Tibial nerve (tissue), 4 donors: ENCODE measurements at regions not wholly inside any gene's neighbourhood (a gene's known extent, or its start where the extent isn't known, plus 50 kb on each side); places are given as distances from the start of the nearest gene placed in this dataset.

ENCODE experiments used
- DNase-seq, 2 donors: peaks; one replicate each; pipeline ENCODE4 v3.0.0-alpha.2; 2019; ENCODE audit warnings: low spot score in 2 of 2
- H3K27ac ChIP-seq, 4 donors: fragments of 200-600 bp; sonication (generic) in 3 of 4; one replicate each; pipeline ENCODE4 v1.5.1; 2017 to 2019; ENCODE audit warnings: mild to moderate bottlenecking in 1 of 4
- H3K27me3 ChIP-seq, 2 donors: fragments of 200-600 bp; sonication (generic) in 1 of 2; one replicate each; pipeline versions ENCODE4 v1.5.1 to v1.6.0; 2017 to 2019
- H3K36me3 ChIP-seq, 3 donors: fragments of 200-600 bp; sonication (generic); one replicate each; pipeline ENCODE4 v1.5.1; 2018 to 2019
- H3K4me1 ChIP-seq, 4 donors: fragments of 200-600 bp; sonication (generic) in 3 of 4; one replicate each; pipeline ENCODE4 v1.5.1; 2017 to 2019
- H3K4me3 ChIP-seq, 4 donors: fragments of 200-600 bp; sonication (generic) in 3 of 4; one replicate each; pipeline ENCODE4 v1.5.1; 2017 to 2019; ENCODE audit warnings: mild to moderate bottlenecking in 1 of 4, moderate library complexity in 1 of 4
- H3K9me3 ChIP-seq, 4 donors: fragments of 200-600 bp; sonication (generic) in 3 of 4; one replicate each; pipeline ENCODE4 v1.5.1; 2017 to 2019
- EP300 ChIP-seq, 2 donors: sonication (generic); formaldehyde crosslinking; IDR thresholded peaks; one replicate each; pipeline ENCODE4 v1.6.1; 2017; ENCODE audit warnings: antibody characterized with exemption in 2 of 2, mild to moderate bottlenecking in 1 of 2
- POLR2A ChIP-seq, 2 donors: fragments of 450-650 bp; IDR thresholded peaks; one replicate each; pipeline ENCODE4 v1.6.1; 2017; ENCODE audit warnings: antibody characterized with exemption in 2 of 2, mild to moderate bottlenecking in 2 of 2, moderate library complexity in 2 of 2
- WGBS, 2 donors: methylation state at CpG; one replicate each; pipeline ENCODE4 v1.1.5; 2018; 5-methylcytosine and 5-hydroxymethylcytosine counted together
- TF ChIP-seq, protein P1 (sequence below), 5 experiments: fragments of 200-600 bp in 3 of 5; fragments of 450-650 bp in 2 of 5; sonication (generic) in 3 of 5; IDR thresholded peaks; one replicate each; pipeline ENCODE4 v1.5.1; 2016 to 2019; ENCODE audit warnings: antibody characterized with exemption in 5 of 5, mild to moderate bottlenecking in 3 of 5, moderate library complexity in 2 of 5

DNA sequence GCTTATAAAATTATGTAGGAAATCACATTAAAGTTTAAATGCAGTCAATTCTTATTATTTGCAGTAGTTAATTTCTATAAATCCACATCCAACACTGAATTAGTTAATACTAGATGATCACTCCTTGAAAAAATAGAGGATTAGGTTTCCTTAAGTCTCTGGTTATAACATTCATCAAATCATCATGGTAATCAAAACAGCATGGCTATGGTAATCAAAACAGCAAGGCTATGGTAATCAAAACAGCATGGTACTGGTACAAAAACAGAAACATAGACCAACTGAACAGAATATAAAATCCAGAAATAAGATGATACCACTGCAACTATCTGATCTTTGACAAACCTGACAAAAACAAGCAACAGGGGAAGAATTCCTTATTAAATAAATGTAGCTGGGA is 814.6 kb upstream of the CCDC179 start:
- no peak for DNase-seq
- TF ChIP-seq EP300 (IDR thresholded peaks at IDR 0.05) (no peak), POLR2A (IDR thresholded peaks at IDR 0.05) (no peak)
- Histone ChIP-seq H3K4me3 (no peak overlapping the region), H3K9me3 (no peaks in the 10 kb centered on the region), H3K36me3 (no peaks in the 10 kb centered on the region), H3K4me1 (no peaks in the 10 kb centered on the region), H3K27me3 (no peaks in the 10 kb centered on the region), H3K27ac (no peak overlapping the region)

DNA sequence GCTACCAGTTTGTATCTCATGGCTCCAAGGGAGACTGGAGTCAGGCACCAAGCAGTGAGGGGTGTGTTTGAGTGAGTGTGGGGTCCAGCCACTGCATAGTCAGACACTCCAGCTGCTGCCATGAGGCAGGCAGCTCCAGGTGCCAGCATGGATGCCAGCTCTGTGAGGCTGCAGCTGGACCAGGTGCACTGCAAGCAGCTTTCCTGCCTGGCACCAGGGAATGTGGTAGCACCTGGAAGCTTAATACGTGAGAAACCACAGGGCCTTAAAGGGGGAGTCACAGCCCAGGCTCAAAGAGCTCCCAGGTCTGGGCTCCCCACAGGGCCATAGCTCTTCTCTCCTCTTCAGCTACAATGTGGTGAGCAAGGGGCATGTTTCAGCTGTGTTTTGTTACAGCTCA is 817.8 kb upstream of the LUZP2 start:
- Histone ChIP-seq H3K4me1 (no peaks in the 10 kb centered on the region), H3K36me3 (no peaks in the 10 kb centered on the region), H3K9me3 (no peaks in the 10 kb centered on the region), H3K4me3 (no peak overlapping the region), H3K27me3 (no peaks in the 10 kb centered on the region), H3K27ac (no peak overlapping the region)
- no peak for DNase-seq
- TF ChIP-seq EP300 (IDR thresholded peaks at IDR 0.05): no peak
- TF ChIP-seq, protein P1, sequence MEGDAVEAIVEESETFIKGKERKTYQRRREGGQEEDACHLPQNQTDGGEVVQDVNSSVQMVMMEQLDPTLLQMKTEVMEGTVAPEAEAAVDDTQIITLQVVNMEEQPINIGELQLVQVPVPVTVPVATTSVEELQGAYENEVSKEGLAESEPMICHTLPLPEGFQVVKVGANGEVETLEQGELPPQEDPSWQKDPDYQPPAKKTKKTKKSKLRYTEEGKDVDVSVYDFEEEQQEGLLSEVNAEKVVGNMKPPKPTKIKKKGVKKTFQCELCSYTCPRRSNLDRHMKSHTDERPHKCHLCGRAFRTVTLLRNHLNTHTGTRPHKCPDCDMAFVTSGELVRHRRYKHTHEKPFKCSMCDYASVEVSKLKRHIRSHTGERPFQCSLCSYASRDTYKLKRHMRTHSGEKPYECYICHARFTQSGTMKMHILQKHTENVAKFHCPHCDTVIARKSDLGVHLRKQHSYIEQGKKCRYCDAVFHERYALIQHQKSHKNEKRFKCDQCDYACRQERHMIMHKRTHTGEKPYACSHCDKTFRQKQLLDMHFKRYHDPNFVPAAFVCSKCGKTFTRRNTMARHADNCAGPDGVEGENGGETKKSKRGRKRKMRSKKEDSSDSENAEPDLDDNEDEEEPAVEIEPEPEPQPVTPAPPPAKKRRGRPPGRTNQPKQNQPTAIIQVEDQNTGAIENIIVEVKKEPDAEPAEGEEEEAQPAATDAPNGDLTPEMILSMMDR (IDR thresholded peaks at IDR 0.05): no peak
- TF ChIP-seq POLR2A (IDR thresholded peaks at IDR 0.05): no peak
- WGBS, 2 donors: 83 to 91% methylated on average over 1 of the region's 1 CpG

DNA sequence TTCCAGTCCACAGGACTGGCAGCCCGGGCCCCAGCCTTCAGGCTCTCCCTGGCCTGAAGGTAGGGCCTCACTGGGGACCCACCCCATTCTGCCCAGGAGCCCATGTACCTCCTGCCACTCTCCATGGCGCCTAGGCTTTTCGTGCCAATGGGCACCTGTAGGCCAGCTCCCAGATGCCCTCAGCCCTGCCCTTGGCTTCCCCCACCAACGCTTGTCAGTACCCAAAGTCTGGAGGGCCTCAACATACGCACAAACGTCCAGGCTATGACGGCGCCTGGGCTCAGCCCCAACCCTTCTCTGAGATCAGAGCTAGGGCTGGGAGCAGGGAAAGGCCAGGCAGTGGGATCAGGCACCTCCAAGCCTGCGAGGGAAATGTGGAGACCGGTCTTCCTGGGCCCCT is 816.9 kb upstream of the LUZP2 start:
- TF ChIP-seq, protein P1 (IDR thresholded peaks at IDR 0.05): no peak
- TF ChIP-seq EP300 (IDR thresholded peaks at IDR 0.05) (no peak), POLR2A (IDR thresholded peaks at IDR 0.05) (no peak)
- Histone ChIP-seq H3K27ac (no peak overlapping the region), H3K9me3 (no peaks in the 10 kb centered on the region), H3K4me1 (no peaks in the 10 kb centered on the region), H3K36me3 (no peaks in the 10 kb centered on the region), H3K4me3 (no peak overlapping the region), H3K27me3 (no peaks in the 10 kb centered on the region)
- 94 to 96% methylated on average over 8 to 10 of the region's 10 CpGs for WGBS, 2 donors
- DNase-seq: no peak

DNA sequence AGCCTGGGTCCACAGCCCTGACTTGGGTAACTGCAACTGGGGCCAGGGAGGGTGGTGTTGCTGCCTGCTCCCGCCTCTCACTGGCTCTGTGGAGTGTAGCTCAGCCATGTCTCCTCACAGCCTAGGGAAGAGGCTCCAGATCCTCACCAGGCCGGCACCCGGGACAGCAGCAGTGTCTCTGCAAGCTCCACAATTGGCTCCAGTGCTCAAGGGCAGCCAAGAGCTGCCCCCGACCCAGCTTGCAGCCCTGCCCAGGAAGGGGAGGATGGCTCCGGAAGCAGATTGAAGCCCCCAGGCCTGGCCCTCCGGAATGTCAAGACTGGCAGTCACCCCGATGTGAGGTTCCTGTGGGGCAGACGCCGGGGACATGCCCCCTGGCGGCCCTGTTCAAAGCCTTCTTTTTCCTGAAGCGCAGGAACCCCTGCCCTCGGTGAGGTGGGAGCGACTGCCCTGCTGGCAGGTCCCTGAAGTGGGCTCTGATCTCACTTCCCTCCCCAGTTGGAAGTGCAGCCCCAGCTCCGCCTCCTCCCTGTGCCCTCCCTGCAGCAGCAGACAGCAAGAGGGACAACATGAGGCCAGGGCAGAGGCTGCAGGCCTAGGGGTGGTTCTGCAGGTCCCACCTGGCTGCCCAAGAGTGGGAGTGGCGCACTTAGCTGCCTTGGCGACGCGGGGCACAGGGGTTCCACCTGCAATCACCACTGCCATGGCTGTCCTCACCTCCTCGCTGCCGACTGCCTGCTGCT is 816.2 kb upstream of the LUZP2 start:
- Histone ChIP-seq H3K27ac (no peak overlapping the region), H3K36me3 (no peaks in the 10 kb centered on the region), H3K4me1 (no peaks in the 10 kb centered on the region), H3K27me3 (no peaks in the 10 kb centered on the region), H3K4me3 (no peak overlapping the region), H3K9me3 (no peaks in the 10 kb centered on the region)
- 96% methylated on average over 12 to 15 of the region's 20 CpGs for WGBS, 2 donors
- DNase-seq: no peak
- TF ChIP-seq, protein P1 (IDR thresholded peaks at IDR 0.05): no peak
- no peak for TF ChIP-seq EP300 (IDR thresholded peaks at IDR 0.05)
- TF ChIP-seq POLR2A (IDR thresholded peaks at IDR 0.05): no peak

DNA sequence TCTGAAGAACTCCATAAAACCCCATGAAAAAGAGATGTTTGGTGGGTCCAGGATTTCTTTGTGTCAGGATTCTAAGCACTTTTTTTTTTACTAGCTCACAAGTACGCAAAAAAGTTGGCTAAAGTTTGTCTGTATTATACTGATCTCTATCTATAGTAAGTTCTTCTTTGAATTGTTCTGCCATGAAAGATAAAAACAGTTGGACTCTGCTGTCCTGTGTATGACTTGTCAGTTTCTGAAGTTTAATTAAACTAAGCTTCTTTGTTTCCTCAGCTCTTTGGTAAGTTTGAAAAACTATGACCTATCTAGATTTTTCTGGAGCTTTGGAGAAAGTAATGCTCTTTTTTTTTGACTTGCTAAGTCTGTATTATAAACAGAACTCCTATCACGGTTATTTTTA is 812.2 kb upstream of the LUZP2 start:
- Histone ChIP-seq H3K27me3 (no peaks in the 10 kb centered on the region), H3K27ac (no peak overlapping the region), H3K9me3 (no peaks in the 10 kb centered on the region), H3K36me3 (no peaks in the 10 kb centered on the region), H3K4me3 (no peak overlapping the region), H3K4me1 (no peaks in the 10 kb centered on the region)
- TF ChIP-seq EP300 (IDR thresholded peaks at IDR 0.05) (no peak), POLR2A (IDR thresholded peaks at IDR 0.05) (no peak)
- TF ChIP-seq, protein P1 (IDR thresholded peaks at IDR 0.05): no peak
- 79 to 83% methylated on average over 2 of the region's 2 CpGs for WGBS, 2 donors
- no peak for DNase-seq
